Activated CD8-positive, alpha-beta T cell treated with anti-CD3 and anti-CD28 coated beads for 36 hours (primary cell): ENCODE measurements at regions not wholly inside any gene's neighbourhood (a gene's known extent, or its start where the extent isn't known, plus 50 kb on each side); places are given as distances from the start of the nearest gene placed in this dataset.

Source experiments
- ATAC-seq: fragments of 200-7000 bp; cut with Tn5 transposase; one replicate; pipeline ENCODE4 v1.10.0; 2021; ENCODE audit warnings: mild to moderate bottlenecking, moderate library complexity
- CTCF ChIA-PET: fragments of 350-600 bp; sonication (Branson Sonifier 250); formaldehyde crosslinking; loops from one replicate; lab custom pipeline; 2021; ENCODE audit warnings: antibody characterized with exemption; lab: Charles Lee
- POLR2A ChIA-PET: fragments of 350-600 bp; sonication (Branson Sonifier 250); formaldehyde crosslinking; loops from one replicate; lab custom pipeline; 2021; ENCODE audit warnings: antibody characterized with exemption; lab: Charles Lee
- DNase-seq: peaks from one replicate; pipeline ENCODE4 v3.0.0-alpha.2; 2020
- H3K27ac Mint-ChIP-seq: one replicate; pipeline ENCODE4 v1.8.0; 2021; ENCODE audit warnings: mild to moderate bottlenecking, mixed read lengths
- H3K27me3 Mint-ChIP-seq: one replicate; pipeline ENCODE4 v1.8.0; 2021; ENCODE audit warnings: mixed read lengths
- H3K36me3 Mint-ChIP-seq: one replicate; pipeline ENCODE4 v1.8.0; 2021; ENCODE audit warnings: low read depth, mixed read lengths
- H3K4me1 Mint-ChIP-seq: one replicate; pipeline ENCODE4 v1.8.0; 2021; ENCODE audit warnings: low read depth, mixed read lengths
- H3K4me3 Mint-ChIP-seq: one replicate; pipeline ENCODE4 v1.8.0; 2021; ENCODE audit warnings: mild to moderate bottlenecking, moderate library complexity, mixed read lengths
- H3K9me3 Mint-ChIP-seq: one replicate; pipeline ENCODE4 v1.8.0; 2021; ENCODE audit warnings: mixed read lengths
- intact Hi-C: fragments of 100-400 bp; cut with micrococcal nuclease; formaldehyde crosslinking; loops from one replicate; pipeline ENCODE4 v1.10.0; 2022
- TF ChIP-seq, protein P1 (sequence below): fragments of 200-600 bp; IDR thresholded peaks from one replicate; pipeline ENCODE4 v1.8.0; 2022; ENCODE audit warnings: antibody characterized with exemption, mild to moderate bottlenecking

DNA sequence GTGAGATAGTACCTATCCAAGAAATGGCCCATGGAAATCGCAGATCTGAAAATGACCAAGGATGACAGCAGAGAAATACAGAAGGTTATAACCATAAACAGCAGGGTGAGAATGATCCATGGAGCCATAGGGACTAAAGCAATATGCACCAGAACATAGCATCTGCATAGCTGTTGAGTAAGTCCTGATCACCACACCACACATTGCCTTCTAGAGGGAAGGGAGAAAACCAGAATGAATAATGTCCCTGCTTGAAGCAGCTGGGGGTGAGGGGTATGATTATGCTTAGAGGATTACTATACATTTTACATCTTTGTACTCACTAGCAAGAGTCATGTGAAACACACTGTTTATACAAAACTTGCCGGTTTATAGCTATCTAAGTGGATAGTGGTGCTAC lies 350.4 kb downstream of the MBD2 start:
- Mint-ChIP-seq H3K36me3 (no peaks in the 10 kb centered on the region), H3K27me3 (no peaks in the 10 kb centered on the region), H3K4me3 (no peak overlapping the region), H3K9me3 (no peaks in the 10 kb centered on the region), H3K4me1 (no peaks in the 10 kb centered on the region), H3K27ac (no peak overlapping the region)
- DNase-seq = no peak
- TF ChIP-seq, protein P1, sequence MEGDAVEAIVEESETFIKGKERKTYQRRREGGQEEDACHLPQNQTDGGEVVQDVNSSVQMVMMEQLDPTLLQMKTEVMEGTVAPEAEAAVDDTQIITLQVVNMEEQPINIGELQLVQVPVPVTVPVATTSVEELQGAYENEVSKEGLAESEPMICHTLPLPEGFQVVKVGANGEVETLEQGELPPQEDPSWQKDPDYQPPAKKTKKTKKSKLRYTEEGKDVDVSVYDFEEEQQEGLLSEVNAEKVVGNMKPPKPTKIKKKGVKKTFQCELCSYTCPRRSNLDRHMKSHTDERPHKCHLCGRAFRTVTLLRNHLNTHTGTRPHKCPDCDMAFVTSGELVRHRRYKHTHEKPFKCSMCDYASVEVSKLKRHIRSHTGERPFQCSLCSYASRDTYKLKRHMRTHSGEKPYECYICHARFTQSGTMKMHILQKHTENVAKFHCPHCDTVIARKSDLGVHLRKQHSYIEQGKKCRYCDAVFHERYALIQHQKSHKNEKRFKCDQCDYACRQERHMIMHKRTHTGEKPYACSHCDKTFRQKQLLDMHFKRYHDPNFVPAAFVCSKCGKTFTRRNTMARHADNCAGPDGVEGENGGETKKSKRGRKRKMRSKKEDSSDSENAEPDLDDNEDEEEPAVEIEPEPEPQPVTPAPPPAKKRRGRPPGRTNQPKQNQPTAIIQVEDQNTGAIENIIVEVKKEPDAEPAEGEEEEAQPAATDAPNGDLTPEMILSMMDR = no peak
- CTCF ChIA-PET = no interaction called here
- no peak for ATAC-seq
- intact Hi-C loops = no loop called here
- POLR2A ChIA-PET = no interaction called here

DNA sequence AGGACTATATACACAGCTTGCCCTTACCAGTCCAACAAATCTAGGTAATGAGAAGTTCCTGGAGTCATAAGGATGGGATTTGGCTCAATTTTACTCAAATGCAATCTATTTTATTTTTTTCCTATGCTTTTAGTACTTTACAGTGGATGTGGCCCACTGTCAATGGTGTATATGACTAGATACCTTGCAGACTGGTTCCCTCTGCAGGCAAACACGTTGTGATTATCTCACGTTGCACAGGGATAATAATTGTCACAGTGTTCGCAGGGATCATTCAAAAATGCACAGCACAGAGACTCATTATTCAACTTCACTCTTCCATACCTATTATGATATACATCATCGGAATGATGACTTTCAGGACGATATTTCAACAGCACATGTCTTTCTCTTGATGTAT lies 359.7 kb downstream of the MBD2 start:
- Mint-ChIP-seq H3K36me3 (no peaks in the 10 kb centered on the region), H3K27ac (no peak overlapping the region), H3K4me3 (no peak overlapping the region), H3K4me1 (no peaks in the 10 kb centered on the region), H3K9me3 (no peaks in the 10 kb centered on the region), H3K27me3 (no peaks in the 10 kb centered on the region)
- ATAC-seq (no peak), DNase-seq (no peak)
- ChIA-PET POLR2A (no interaction called here), CTCF (no interaction called here)
- TF ChIP-seq, protein P1 = no peak
- intact Hi-C loops = no loop called here

DNA sequence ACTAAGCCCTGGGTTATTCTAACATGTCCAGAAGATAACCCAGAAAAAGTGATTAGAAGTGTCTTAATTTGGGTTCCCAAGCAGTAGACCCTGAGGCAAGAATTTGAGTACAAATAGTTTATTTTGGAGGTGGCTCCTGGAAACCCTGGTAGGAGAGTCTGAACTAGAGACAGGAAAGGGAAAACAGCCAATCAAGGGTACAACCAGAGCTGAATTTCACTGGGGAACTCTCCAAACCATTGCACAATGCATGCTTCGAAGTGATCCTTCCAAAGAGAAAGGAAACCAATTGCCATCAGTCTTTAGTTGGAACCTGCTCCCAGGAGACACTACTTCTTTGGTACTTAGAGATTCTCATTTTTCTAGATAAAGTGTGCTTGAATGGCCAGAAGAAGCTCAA lies 361.5 kb downstream of the MBD2 start:
- no peaks in the 10 kb centered on the region for H3K4me1 Mint-ChIP-seq
- DNase-seq (no peak), ATAC-seq (no peak)
- no peak overlapping the region for H3K4me3 Mint-ChIP-seq
- ChIA-PET POLR2A (no interaction called here), CTCF (no interaction called here)
- intact Hi-C loops = no loop called here
- TF ChIP-seq, protein P1 = no peak
- no peaks in the 10 kb centered on the region for H3K36me3 Mint-ChIP-seq
- H3K27ac Mint-ChIP-seq = no peak overlapping the region
- H3K9me3 Mint-ChIP-seq = no peaks in the 10 kb centered on the region
- H3K27me3 Mint-ChIP-seq = no peaks in the 10 kb centered on the region

DNA sequence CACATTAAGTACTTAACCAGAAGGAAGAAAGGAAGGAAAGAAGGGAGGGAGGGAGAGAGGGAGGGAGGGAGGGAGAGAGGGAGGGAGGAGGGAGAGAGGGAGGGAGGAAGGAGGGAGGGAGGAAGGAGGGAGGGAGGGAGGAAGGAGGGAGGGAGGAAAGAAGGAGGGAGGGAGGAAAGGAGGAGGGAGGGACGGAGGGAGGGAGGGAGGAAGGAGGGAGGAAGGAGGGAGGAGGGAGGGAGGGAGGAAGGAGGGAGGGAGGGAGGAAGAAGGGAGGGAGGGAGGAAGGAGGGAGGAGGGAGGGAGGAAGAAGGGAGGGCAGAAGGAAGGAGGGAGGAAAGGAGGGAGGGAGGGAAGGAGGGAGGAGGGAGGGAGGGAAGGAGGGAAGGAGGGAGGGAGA lies 363.3 kb downstream of the MBD2 start:
- H3K9me3 Mint-ChIP-seq = no peaks in the 10 kb centered on the region
- no peak for DNase-seq
- H3K27me3 Mint-ChIP-seq = no peaks in the 10 kb centered on the region
- intact Hi-C loops = no loop called here
- H3K36me3 Mint-ChIP-seq = no peaks in the 10 kb centered on the region
- CTCF ChIA-PET = interaction anchor here (1.1 kb wide), 1 partner anchor 9 kb away, joined by 4 read pairs; no protein-coding TSS in a partner anchor
- TF ChIP-seq, protein P1 = no peak
- H3K4me3 Mint-ChIP-seq = no peak overlapping the region
- no peaks in the 10 kb centered on the region for H3K4me1 Mint-ChIP-seq
- POLR2A ChIA-PET = no interaction called here
- no peak for ATAC-seq
- H3K27ac Mint-ChIP-seq = no peak overlapping the region

DNA sequence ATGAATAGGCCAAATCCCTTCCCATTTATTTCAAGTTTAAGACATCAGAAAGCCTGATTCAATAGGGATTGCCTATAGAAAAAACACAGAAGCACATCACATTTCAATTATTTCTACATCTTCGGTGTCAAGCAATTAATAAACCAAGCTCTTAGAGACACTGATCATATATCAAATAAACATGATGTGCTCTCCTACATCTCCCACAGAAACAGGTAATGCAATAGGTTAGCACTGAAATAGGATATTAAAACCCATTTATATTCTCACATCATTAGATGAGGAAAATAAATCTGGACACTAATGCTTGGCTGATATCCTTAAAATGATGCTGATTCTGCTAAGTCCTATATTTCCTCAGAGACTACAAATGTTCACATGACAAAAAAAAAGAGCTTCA lies 364.7 kb downstream of the MBD2 start:
- ChIA-PET POLR2A (no interaction called here), CTCF (no interaction called here)
- Mint-ChIP-seq H3K27me3 (no peaks in the 10 kb centered on the region), H3K27ac (no peak overlapping the region), H3K36me3 (no peaks in the 10 kb centered on the region), H3K4me1 (no peaks in the 10 kb centered on the region), H3K4me3 (no peak overlapping the region), H3K9me3 (no peaks in the 10 kb centered on the region)
- intact Hi-C loops = no loop called here
- no peak for DNase-seq
- TF ChIP-seq, protein P1 = no peak
- no peak for ATAC-seq
